HEK293 (cell line): ENCODE measurements at regions not wholly inside any gene's neighbourhood (a gene's known extent, or its start where the extent isn't known, plus 50 kb on each side); places are given as distances from the start of the nearest gene placed in this dataset.

Experiments
- CTCF ChIA-PET: fragments of 350-600 bp; formaldehyde crosslinking; extraction: SDS; loops from one replicate; lab custom pipeline; 2021; ENCODE audit warnings: antibody characterized with exemption; lab: Yijun Ruan, JAX
- POLR2A ChIA-PET: fragments of 300-600 bp; formaldehyde crosslinking; extraction: SDS; loops from one replicate; lab custom pipeline; 2020; ENCODE audit warnings: antibody characterized with exemption, inconsistent platforms; lab: Yijun Ruan, JAX
- H3K27ac ChIP-seq: fragments of 200-500 bp; sonication (Bioruptor generic); 2 replicates; pipeline ENCODE4 v1.5.1; 2014; ENCODE audit warnings: low read depth, low read length, control low read depth, inconsistent platforms; ENCODE audit errors: extremely low read depth
- H3K36me3 ChIP-seq, 2 experiments: fragments of 200-500 bp in 1 of 2; sonication (Bioruptor generic) in 1 of 2; 1 replicate in 1 of 2; 2 replicates in 1 of 2; pipeline ENCODE4 v1.5.1; 2014 to 2017; ENCODE audit warnings: inconsistent platforms in 2 of 2, low read length in 2 of 2; ENCODE audit not compliant: control insufficient read depth in 2 of 2, insufficient read depth in 1 of 2
- H3K4me1 ChIP-seq: fragments of 200-500 bp; sonication (Bioruptor generic); 2 replicates; pipeline ENCODE4 v1.5.1; 2014; ENCODE audit warnings: mild to moderate bottlenecking, low read length, inconsistent platforms; ENCODE audit not compliant: control insufficient read depth, insufficient read depth
- H3K4me3 ChIP-seq: 2 replicates; pipeline ENCODE4 v1.5.1; 2011; ENCODE audit warnings: low read depth, mild to moderate bottlenecking, control low read depth, low read length, moderate library complexity
- H3K9me3 ChIP-seq: fragments of 200-500 bp; sonication (Bioruptor generic); 2 replicates; pipeline ENCODE4 v1.5.1; 2014; ENCODE audit warnings: low read depth, low read length, inconsistent platforms; ENCODE audit not compliant: control insufficient read depth, insufficient read depth
- GLI4 ChIP-seq: fragments of 450-650 bp; formaldehyde crosslinking; IDR thresholded peaks from 2 replicates; pipeline ENCODE4 v1.5.1; 2016; ENCODE audit warnings: missing biosample characterization, missing genetic modification characterization
- MZF1 ChIP-seq: fragments of 450-650 bp; formaldehyde crosslinking; IDR thresholded peaks from 2 replicates; pipeline ENCODE4 v1.5.1; 2017; ENCODE audit warnings: missing biosample characterization, missing genetic modification characterization, borderline replicate concordance
- WT1 ChIP-seq: fragments of 450-650 bp; formaldehyde crosslinking; IDR thresholded peaks from 2 replicates; pipeline ENCODE4 v1.5.1; 2016; ENCODE audit warnings: missing biosample characterization, missing genetic modification characterization
- ZNF132 ChIP-seq: fragments of 450-650 bp; formaldehyde crosslinking; IDR thresholded peaks from 2 replicates; pipeline ENCODE4 v1.5.1; 2017; ENCODE audit warnings: missing biosample characterization, missing genetic modification characterization, borderline replicate concordance
- ZNF146 ChIP-seq: fragments of 450-650 bp; formaldehyde crosslinking; IDR thresholded peaks from 2 replicates; pipeline ENCODE4 v1.5.1; 2016; ENCODE audit warnings: missing biosample characterization, missing genetic modification characterization
- ZNF174 ChIP-seq: fragments of 450-650 bp; formaldehyde crosslinking; IDR thresholded peaks from 2 replicates; pipeline ENCODE4 v1.5.0; 2017; ENCODE audit warnings: missing biosample characterization, mild to moderate bottlenecking, missing genetic modification characterization
- ZNF280D ChIP-seq: fragments of 450-650 bp; formaldehyde crosslinking; IDR thresholded peaks from 2 replicates; pipeline ENCODE4 v1.5.1; 2016; ENCODE audit warnings: missing biosample characterization, missing genetic modification characterization
- ZNF37A ChIP-seq: fragments of 450-650 bp; IDR thresholded peaks from 2 replicates; pipeline ENCODE4 v1.5.1; 2018; ENCODE audit warnings: missing biosample characterization, missing genetic modification characterization
- ZNF510 ChIP-seq: fragments of 450-650 bp; formaldehyde crosslinking; IDR thresholded peaks from 2 replicates; pipeline ENCODE4 v1.5.1; 2018; ENCODE audit warnings: mild to moderate bottlenecking, missing genetic modification characterization, missing biosample characterization; ENCODE audit not compliant: insufficient replicate concordance
- ZNF513 ChIP-seq: fragments of 450-650 bp; IDR thresholded peaks from 2 replicates; pipeline ENCODE4 v1.5.1; 2018; ENCODE audit warnings: missing biosample characterization, missing genetic modification characterization
- ZNF585B ChIP-seq: fragments of 450-650 bp; formaldehyde crosslinking; IDR thresholded peaks from 2 replicates; pipeline ENCODE4 v1.5.1; 2016; ENCODE audit warnings: missing biosample characterization, missing genetic modification characterization
- ZNF621 ChIP-seq: fragments of 450-650 bp; formaldehyde crosslinking; IDR thresholded peaks from 2 replicates; pipeline ENCODE4 v1.5.1; 2017; ENCODE audit warnings: missing biosample characterization, missing genetic modification characterization
- ZNF776 ChIP-seq: fragments of 450-650 bp; formaldehyde crosslinking; IDR thresholded peaks from 2 replicates; pipeline ENCODE4 v1.5.0; 2017; ENCODE audit warnings: missing biosample characterization, missing genetic modification characterization, borderline replicate concordance
- ZNF792 ChIP-seq: fragments of 450-650 bp; formaldehyde crosslinking; IDR thresholded peaks from 2 replicates; pipeline ENCODE4 v1.5.1; 2016; ENCODE audit warnings: missing biosample characterization, missing genetic modification characterization
- TF ChIP-seq, protein P1 (sequence below): fragments of 450-650 bp; formaldehyde crosslinking; IDR thresholded peaks from 2 replicates; pipeline ENCODE4 v1.5.1; 2016; ENCODE audit warnings: missing biosample characterization, missing genetic modification characterization
- TF ChIP-seq, protein P2 (sequence below): fragments of 450-650 bp; formaldehyde crosslinking; IDR thresholded peaks from 2 replicates; pipeline ENCODE4 v1.5.1; 2016; ENCODE audit warnings: missing biosample characterization, missing genetic modification characterization
- TF ChIP-seq, protein P3 (sequence below): fragments of 450-650 bp; formaldehyde crosslinking; IDR thresholded peaks from 2 replicates; pipeline ENCODE4 v1.5.1; 2016; ENCODE audit warnings: missing biosample characterization, missing genetic modification characterization

GRCh38 chr2:64291181-64291580 lies 147.0 kb upstream of the PELI1 start:
- ChIA-PET CTCF (no interaction called here), POLR2A (no interaction called here)
- no peak overlapping the region for H3K4me3 ChIP-seq
- no peak overlapping the region for H3K27ac ChIP-seq
- no peaks in the 10 kb centered on the region for H3K36me3 ChIP-seq
- H3K9me3 ChIP-seq = no peaks in the 10 kb centered on the region
- H3K4me1 ChIP-seq = no peaks in the 10 kb centered on the region
- TF ChIP-seq ZNF174 (tag by site-specific recombination) (no peak), ZNF280D (tag by site-specific recombination) (no peak), GLI4 (tag by site-specific recombination) (no peak), MZF1 (tag by site-specific recombination) (no peak)
- TF ChIP-seq, protein P1, sequence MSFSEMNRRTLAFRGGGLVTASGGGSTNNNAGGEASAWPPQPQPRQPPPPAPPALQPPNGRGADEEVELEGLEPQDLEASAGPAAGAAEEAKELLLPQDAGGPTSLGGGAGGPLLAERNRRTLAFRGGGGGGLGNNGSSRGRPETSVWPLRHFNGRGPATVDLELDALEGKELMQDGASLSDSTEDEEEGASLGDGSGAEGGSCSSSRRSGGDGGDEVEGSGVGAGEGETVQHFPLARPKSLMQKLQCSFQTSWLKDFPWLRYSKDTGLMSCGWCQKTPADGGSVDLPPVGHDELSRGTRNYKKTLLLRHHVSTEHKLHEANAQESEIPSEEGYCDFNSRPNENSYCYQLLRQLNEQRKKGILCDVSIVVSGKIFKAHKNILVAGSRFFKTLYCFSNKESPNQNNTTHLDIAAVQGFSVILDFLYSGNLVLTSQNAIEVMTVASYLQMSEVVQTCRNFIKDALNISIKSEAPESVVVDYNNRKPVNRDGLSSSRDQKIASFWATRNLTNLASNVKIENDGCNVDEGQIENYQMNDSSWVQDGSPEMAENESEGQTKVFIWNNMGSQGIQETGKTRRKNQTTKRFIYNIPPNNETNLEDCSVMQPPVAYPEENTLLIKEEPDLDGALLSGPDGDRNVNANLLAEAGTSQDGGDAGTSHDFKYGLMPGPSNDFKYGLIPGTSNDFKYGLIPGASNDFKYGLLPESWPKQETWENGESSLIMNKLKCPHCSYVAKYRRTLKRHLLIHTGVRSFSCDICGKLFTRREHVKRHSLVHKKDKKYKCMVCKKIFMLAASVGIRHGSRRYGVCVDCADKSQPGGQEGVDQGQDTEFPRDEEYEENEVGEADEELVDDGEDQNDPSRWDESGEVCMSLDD (tag by site-specific recombination) = no peak

DNA sequence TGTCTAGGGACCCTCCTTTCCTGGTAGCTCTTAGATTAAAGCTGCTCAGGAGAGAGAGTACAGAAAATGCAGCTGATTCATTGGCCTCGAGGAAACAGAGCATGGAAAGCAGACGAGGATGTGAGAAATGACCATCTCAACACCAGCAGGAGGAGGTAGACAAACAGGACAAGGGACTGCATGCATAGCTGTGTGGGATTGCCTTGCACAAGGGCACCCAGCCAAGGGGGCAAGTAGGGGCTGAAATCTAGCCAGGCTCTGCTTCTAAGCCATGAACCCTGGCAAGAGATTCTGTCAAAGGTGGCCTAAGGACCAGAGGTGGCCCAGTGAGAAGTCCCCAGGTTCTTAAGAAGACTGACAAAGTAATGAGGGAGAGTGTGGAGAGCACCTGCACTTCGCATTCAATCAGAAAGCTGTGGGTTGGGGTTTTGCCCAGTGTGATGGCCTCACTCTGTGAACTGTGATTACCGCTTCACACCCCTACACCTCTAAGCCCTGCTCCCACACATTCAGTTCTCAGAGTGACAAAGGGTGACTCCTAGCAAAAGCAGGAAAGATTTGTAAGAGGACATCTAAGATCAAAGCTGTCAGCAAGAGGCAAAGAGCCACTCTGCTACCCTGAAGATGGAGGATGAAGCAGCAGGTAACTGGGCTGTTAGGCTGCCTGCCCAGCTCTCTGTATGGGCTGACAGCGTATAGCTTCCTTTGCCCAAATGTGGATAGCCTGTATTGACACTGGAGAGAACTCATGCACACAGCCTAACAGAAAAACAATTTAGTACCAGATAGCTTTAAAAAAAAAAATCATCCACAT lies 151.3 kb upstream of the PELI1 start:
- no peaks in the 10 kb centered on the region for H3K36me3 ChIP-seq
- POLR2A ChIA-PET = no interaction called here
- H3K4me1 ChIP-seq = no peaks in the 10 kb centered on the region
- H3K4me3 ChIP-seq = no peak overlapping the region
- CTCF ChIA-PET = interaction anchor here (0.7 to 0.8 kb wide), 2 partner anchors 37 to 233 kb away, joined by 3 read pairs; no protein-coding TSS in a partner anchor
- H3K9me3 ChIP-seq = no peaks in the 10 kb centered on the region
- no peak overlapping the region for H3K27ac ChIP-seq
- TF ChIP-seq, protein P1 (tag by site-specific recombination) = no peak
- TF ChIP-seq ZNF146 (tag by site-specific recombination) = no peak
- no peak for TF ChIP-seq ZNF37A (tag by site-specific recombination)
- TF ChIP-seq ZNF132 = no peak
- no peak for TF ChIP-seq ZNF585B (tag by site-specific recombination)
- TF ChIP-seq ZNF776 (tag by site-specific recombination) = no peak
- no peak for TF ChIP-seq ZNF510
- TF ChIP-seq WT1 = no peak
- TF ChIP-seq ZNF792 (tag by site-specific recombination) = no peak
- TF ChIP-seq ZNF621 (tag by site-specific recombination) = no peak
- TF ChIP-seq, protein P2, sequence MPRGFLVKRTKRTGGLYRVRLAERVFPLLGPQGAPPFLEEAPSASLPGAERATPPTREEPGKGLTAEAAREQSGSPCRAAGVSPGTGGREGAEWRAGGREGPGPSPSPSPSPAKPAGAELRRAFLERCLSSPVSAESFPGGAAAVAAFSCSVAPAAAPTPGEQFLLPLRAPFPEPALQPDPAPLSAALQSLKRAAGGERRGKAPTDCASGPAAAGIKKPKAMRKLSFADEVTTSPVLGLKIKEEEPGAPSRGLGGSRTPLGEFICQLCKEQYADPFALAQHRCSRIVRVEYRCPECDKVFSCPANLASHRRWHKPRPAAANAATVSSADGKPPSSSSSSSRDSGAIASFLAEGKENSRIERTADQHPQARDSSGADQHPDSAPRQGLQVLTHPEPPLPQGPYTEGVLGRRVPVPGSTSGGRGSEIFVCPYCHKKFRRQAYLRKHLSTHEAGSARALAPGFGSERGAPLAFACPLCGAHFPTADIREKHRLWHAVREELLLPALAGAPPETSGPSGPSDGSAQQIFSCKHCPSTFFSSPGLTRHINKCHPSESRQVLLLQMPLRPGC = no peak
- TF ChIP-seq, protein P3, sequence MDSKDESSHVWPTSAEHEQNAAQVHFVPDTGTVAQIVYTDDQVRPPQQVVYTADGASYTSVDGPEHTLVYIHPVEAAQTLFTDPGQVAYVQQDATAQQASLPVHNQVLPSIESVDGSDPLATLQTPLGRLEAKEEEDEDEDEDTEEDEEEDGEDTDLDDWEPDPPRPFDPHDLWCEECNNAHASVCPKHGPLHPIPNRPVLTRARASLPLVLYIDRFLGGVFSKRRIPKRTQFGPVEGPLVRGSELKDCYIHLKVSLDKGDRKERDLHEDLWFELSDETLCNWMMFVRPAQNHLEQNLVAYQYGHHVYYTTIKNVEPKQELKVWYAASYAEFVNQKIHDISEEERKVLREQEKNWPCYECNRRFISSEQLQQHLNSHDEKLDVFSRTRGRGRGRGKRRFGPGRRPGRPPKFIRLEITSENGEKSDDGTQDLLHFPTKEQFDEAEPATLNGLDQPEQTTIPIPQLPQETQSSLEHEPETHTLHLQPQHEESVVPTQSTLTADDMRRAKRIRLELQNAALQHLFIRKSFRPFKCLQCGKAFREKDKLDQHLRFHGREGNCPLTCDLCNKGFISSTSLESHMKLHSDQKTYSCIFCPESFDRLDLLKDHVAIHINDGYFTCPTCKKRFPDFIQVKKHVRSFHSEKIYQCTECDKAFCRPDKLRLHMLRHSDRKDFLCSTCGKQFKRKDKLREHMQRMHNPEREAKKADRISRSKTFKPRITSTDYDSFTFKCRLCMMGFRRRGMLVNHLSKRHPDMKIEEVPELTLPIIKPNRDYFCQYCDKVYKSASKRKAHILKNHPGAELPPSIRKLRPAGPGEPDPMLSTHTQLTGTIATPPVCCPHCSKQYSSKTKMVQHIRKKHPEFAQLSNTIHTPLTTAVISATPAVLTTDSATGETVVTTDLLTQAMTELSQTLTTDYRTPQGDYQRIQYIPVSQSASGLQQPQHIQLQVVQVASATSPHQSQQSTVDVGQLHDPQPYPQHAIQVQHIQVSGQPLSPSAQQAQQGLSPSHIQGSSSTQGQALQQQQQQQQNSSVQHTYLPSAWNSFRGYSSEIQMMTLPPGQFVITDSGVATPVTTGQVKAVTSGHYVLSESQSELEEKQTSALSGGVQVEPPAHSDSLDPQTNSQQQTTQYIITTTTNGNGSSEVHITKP (tag by site-specific recombination) = no peak
- TF ChIP-seq ZNF513 (tag by site-specific recombination) = no peak
